Fibroblast of lung (primary cell): ENCODE measurements at regions not wholly inside any gene's neighbourhood (a gene's known extent, or its start where the extent isn't known, plus 50 kb on each side); places are given as distances from the start of the nearest gene placed in this dataset.

Source experiments
- DNase-seq, 2 donors: peaks; one replicate each; pipeline versions ENCODE4 v3.0.0 to v3.0.0-alpha.2; 2010; ENCODE audit warnings: low read depth in 2 of 2
- H2AFZ ChIP-seq: 2 replicates; pipeline ENCODE4 v1.5.1; 2012; ENCODE audit warnings: low read length, control low read depth, inconsistent platforms
- H3K27ac ChIP-seq: 2 replicates; pipeline ENCODE4 v1.5.1; 2011; ENCODE audit warnings: low read length, control low read depth; ENCODE audit not compliant: insufficient read depth
- H3K27me3 ChIP-seq: 2 replicates; pipeline ENCODE4 v1.5.1; 2011; ENCODE audit warnings: mild to moderate bottlenecking, low read length; ENCODE audit not compliant: control insufficient read depth, insufficient read depth
- H3K36me3 ChIP-seq: 2 replicates; pipeline ENCODE4 v1.5.1; 2011; ENCODE audit warnings: low read length; ENCODE audit not compliant: control insufficient read depth, insufficient read depth
- H3K4me1 ChIP-seq: 2 replicates; pipeline ENCODE4 v1.5.1; 2011; ENCODE audit warnings: low read length; ENCODE audit not compliant: control insufficient read depth, insufficient read depth; ENCODE audit errors: extremely low read depth
- H3K4me2 ChIP-seq: 2 replicates; pipeline ENCODE4 v1.5.1; 2011; ENCODE audit warnings: low read length, control low read depth; ENCODE audit not compliant: insufficient read depth; ENCODE audit errors: extremely low read depth
- H3K4me3 ChIP-seq, 4 experiments: fragments of 200-600 bp in 1 of 4; sonication (generic) in 1 of 4; replicated peaks in 1 of 4; 2 replicates each; pipeline ENCODE4 v1.5.1; 2011 to 2016; ENCODE audit warnings: low read length in 4 of 4, low read depth in 3 of 4, mild to moderate bottlenecking in 3 of 4, control low read depth in 2 of 4, inconsistent platforms in 1 of 4, mixed read lengths in 1 of 4; ENCODE audit not compliant: insufficient read depth in 1 of 4; ENCODE audit errors: control extremely low read depth in 1 of 4
- H3K79me2 ChIP-seq: 2 replicates; pipeline ENCODE4 v1.5.1; 2012; ENCODE audit warnings: mild to moderate bottlenecking, low read length, inconsistent platforms; ENCODE audit not compliant: control insufficient read depth, insufficient read depth
- H3K9ac ChIP-seq: 2 replicates; pipeline ENCODE4 v1.5.1; 2011; ENCODE audit warnings: mild to moderate bottlenecking, low read length, control low read depth; ENCODE audit not compliant: insufficient read depth
- H3K9me3 ChIP-seq: 2 replicates; pipeline ENCODE4 v1.5.1; 2012; ENCODE audit warnings: low read depth, low read length; ENCODE audit not compliant: control insufficient read depth, insufficient read depth
- H4K20me1 ChIP-seq: 2 replicates; pipeline ENCODE4 v1.5.1; 2011; ENCODE audit warnings: low read length; ENCODE audit not compliant: control insufficient read depth, insufficient read depth; ENCODE audit errors: extremely low read depth
- CTCF ChIP-seq, 2 donors: IDR thresholded peaks in 1 of 2; conservative IDR thresholded peaks in 1 of 2; 1 replicate in 1 of 2; 2 replicates in 1 of 2; pipeline ENCODE4 v1.5.1; 2011 to 2012; ENCODE audit warnings: low read length in 2 of 2, control low read depth in 1 of 2, inconsistent platforms in 1 of 2, low read depth in 1 of 2, mild to moderate bottlenecking in 1 of 2
- EZH2 ChIP-seq: IDR thresholded peaks from 2 replicates; pipeline ENCODE4 v1.5.1; 2012; ENCODE audit warnings: low read length, control low read depth, mild to moderate bottlenecking; ENCODE audit errors: missing control alignments

DNA sequence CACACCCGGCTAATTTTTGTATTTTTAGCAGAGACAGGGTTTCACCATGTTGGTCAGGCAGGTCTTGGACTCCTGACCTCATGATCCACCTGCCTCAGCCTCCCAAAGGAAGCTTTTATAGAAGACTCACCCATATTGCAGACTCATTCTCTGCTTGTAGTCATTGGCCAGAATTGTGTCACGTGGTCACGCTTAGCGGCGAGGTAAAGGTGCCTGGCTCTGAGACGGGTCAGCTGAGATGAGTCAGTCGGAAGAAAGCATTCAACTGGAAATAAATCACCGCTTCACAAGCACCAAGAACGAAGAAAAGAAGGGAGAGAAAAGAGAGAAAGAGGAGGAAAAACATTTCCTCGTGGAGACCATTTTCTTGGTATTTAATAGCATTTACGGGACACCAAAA lies 218.8 kb upstream of the NOCT start:
- Histone ChIP-seq H3K9me3 (no peaks in the 10 kb centered on the region), H3K79me2 (no peaks in the 10 kb centered on the region), H3K27ac (no peak overlapping the region), H3K36me3 (no peaks in the 10 kb centered on the region), H3K27me3 (peaks cover 5% of the 10 kb centered on the region), H3K4me3 (no peak overlapping the region), H3K4me1 (no peaks in the 10 kb centered on the region), H3K4me2 (no peak overlapping the region), H3K9ac (no peak overlapping the region), H4K20me1 (no peaks in the 10 kb centered on the region), H2AFZ (no peak overlapping the region)
- DNase-seq: no peak
- TF ChIP-seq CTCF (conservative IDR thresholded peaks at IDR 0.05 in 1 of 2, IDR thresholded peaks at IDR 0.05 in 1 of 2; ENCODE audit: low read depth in 1 of 2, low read length in 2 of 2): no peak
- TF ChIP-seq EZH2: no peak

- H3K27me3 ChIP-seq: no peaks in the 10 kb centered on the region
- no peak overlapping the region for H3K27ac ChIP-seq
- DNase-seq: no peak
- no peaks in the 10 kb centered on the region for H4K20me1 ChIP-seq
- H3K4me2 ChIP-seq: no peak overlapping the region
- H3K79me2 ChIP-seq: no peaks in the 10 kb centered on the region
- H3K9ac ChIP-seq: no peak overlapping the region
- no peaks in the 10 kb centered on the region for H3K36me3 ChIP-seq
- no peaks in the 10 kb centered on the region for H3K4me1 ChIP-seq
- H3K4me3 ChIP-seq: no peak overlapping the region
- TF ChIP-seq EZH2: no peak
- no peak for TF ChIP-seq CTCF (conservative IDR thresholded peaks at IDR 0.05 in 1 of 2, IDR thresholded peaks at IDR 0.05 in 1 of 2; ENCODE audit: low read depth in 1 of 2, low read length in 2 of 2)
- H2AFZ ChIP-seq: no peak overlapping the region
- no peaks in the 10 kb centered on the region for H3K9me3 ChIP-seq
Measured at GRCh38 chr4:138790706-138791340, 224.8 kb upstream of the NOCT start.

DNA sequence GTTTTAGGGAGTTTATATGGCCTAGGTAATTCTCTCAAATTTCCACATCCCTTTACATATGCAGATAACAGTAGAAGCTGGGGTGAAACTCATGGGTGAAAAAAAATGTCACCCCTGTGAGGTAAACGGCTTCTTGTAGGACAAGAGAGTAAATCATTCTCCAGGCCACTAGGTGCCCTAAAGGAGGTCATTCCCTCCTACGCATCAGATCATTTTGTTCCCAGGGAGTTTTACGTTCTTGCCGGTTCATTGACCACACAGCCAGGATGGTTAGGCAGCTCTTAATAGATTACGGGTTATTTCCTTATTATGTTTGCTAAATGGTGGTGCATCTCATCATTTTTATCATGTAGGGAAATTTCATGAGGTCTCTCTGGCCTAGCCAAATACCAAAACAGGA lies 225.8 kb upstream of the NOCT start:
- Histone ChIP-seq H3K36me3 (no peaks in the 10 kb centered on the region), H3K4me3 (no peak overlapping the region)
- DNase-seq: no peak

More for the DNA sequence above, 225.8 kb upstream of the NOCT start:
- Histone ChIP-seq H3K4me2 (no peak overlapping the region), H3K27ac (no peak overlapping the region), H3K4me1 (no peaks in the 10 kb centered on the region), H3K9me3 (no peaks in the 10 kb centered on the region), H3K79me2 (no peaks in the 10 kb centered on the region), H2AFZ (no peak overlapping the region), H3K9ac (no peak overlapping the region), H4K20me1 (no peaks in the 10 kb centered on the region), H3K27me3 (no peaks in the 10 kb centered on the region)
- TF ChIP-seq CTCF (conservative IDR thresholded peaks at IDR 0.05 in 1 of 2, IDR thresholded peaks at IDR 0.05 in 1 of 2; ENCODE audit: low read depth in 1 of 2, low read length in 2 of 2) (no peak), EZH2 (no peak)
